ENCODE measurements at regions not wholly inside any gene's neighbourhood (a gene's known extent, or its start where the extent isn't known, plus 50 kb on each side); places are given as distances from the start of the nearest gene placed in this dataset.

- TF ChIP-seq CTCF (IDR thresholded peaks at IDR 0.05) (no peak), POLR2A (IDR thresholded peaks at IDR 0.05) (no peak), POLR2AphosphoS5 (IDR thresholded peaks at IDR 0.05) (no peak), EP300 (IDR thresholded peaks at IDR 0.05) (no peak)
These were observed 965.4 kb upstream of the GRIA3 start for GRCh38 chrX:122218666-122219065.
